ENCODE measurements at regions not wholly inside any gene's neighbourhood (a gene's known extent, or its start where the extent isn't known, plus 50 kb on each side); places are given as distances from the start of the nearest gene placed in this dataset.

- Histone ChIP-seq H3K27ac (peak overlapping the region in 5 of 10 donors; percentile 9 to 58 (median 43)), H3K27me3 (no peaks in the 10 kb centered on the region), H3K36me3 (no peaks in the 10 kb centered on the region), H3K4me3 (no peak overlapping the region), H3K9me3 (no peaks in the 10 kb centered on the region), H3K4me1 (peaks cover 0 to 47% (median 17%) of the 10 kb centered on the region in 9 donors)
- DNase-seq (peak in 1 of 2 donors; percentile 57), ATAC-seq (peak; percentile 35 to 76 (median 66))
- WGBS, 2 donors = 43 to 48% methylated on average over 3 to 4 of the region's 4 CpGs
- TF ChIP-seq CTCF (IDR thresholded peaks at IDR 0.05) = no peak
- intact Hi-C loops (cut with DNase I) = loop anchor here in 3 of 10 donors (2.0 to 10.0 kb wide), 4 partner anchors 56 to 106 kb away; no protein-coding TSS in a partner anchor
These were observed 109.6 kb downstream of the EFNB1 start for GRCh38 chrX:68938244-68939004.

- ATAC-seq = no peak
- 97 to 98% methylated on average over 2 of the region's 2 CpGs for WGBS, 2 donors
These were observed 108.8 kb downstream of the EFNB1 start for GRCh38 chrX:68937581-68937980.

GRCh38 chrX:68936608-68937007 is 107.8 kb downstream of the EFNB1 start:
- H3K4me3 ChIP-seq = no peak overlapping the region
- peak in 3 of 8 donors; percentile 32 to 53 (median 39) for ATAC-seq
- H3K36me3 ChIP-seq = no peaks in the 10 kb centered on the region
- TF ChIP-seq CTCF (IDR thresholded peaks at IDR 0.05) = no peak
- intact Hi-C loops (cut with DNase I) = loop anchor here in 3 of 10 donors (5.0 to 10.0 kb wide), 3 partner anchors 58 to 104 kb away; no protein-coding TSS in a partner anchor
- H3K9me3 ChIP-seq = no peaks in the 10 kb centered on the region
- peak overlapping the region in 4 of 10 donors; percentile 26 to 49 (median 42) for H3K27ac ChIP-seq
- H3K4me1 ChIP-seq = peaks cover 0 to 57% (median 22%) of the 10 kb centered on the region in 9 donors
- no peak for DNase-seq
- no peaks in the 10 kb centered on the region for H3K27me3 ChIP-seq

More at GRCh38 chrX:68937581-68937980, 108.8 kb downstream of the EFNB1 start:
- H3K9me3 ChIP-seq = no peaks in the 10 kb centered on the region
- H3K27ac ChIP-seq = no peak overlapping the region
- no peaks in the 10 kb centered on the region for H3K27me3 ChIP-seq
- intact Hi-C loops (cut with DNase I) = loop anchor here in 3 of 10 donors (5.0 to 10.0 kb wide), 3 partner anchors 57 to 105 kb away; no protein-coding TSS in a partner anchor
- H3K4me3 ChIP-seq = no peak overlapping the region
- no peak for TF ChIP-seq CTCF (IDR thresholded peaks at IDR 0.05)
- peaks cover 0 to 53% (median 22%) of the 10 kb centered on the region in 9 donors for H3K4me1 ChIP-seq
- no peaks in the 10 kb centered on the region for H3K36me3 ChIP-seq
- DNase-seq = no peak

- no peak for TF ChIP-seq CTCF (IDR thresholded peaks at IDR 0.05)
- ATAC-seq (no peak), DNase-seq (no peak)
- Histone ChIP-seq H3K27ac (peak overlapping the region in 4 of 10 donors; percentile 16 to 48 (median 31)), H3K9me3 (no peaks in the 10 kb centered on the region), H3K4me3 (no peak overlapping the region), H3K27me3 (no peaks in the 10 kb centered on the region), H3K4me1 (peaks cover 0 to 62% (median 22%) of the 10 kb centered on the region in 9 donors), H3K36me3 (no peaks in the 10 kb centered on the region)
- intact Hi-C loops (cut with DNase I) = loop anchor here in 3 of 10 donors (5.0 to 10.0 kb wide), 3 partner anchors 59 to 104 kb away; no protein-coding TSS in a partner anchor
- WGBS, 2 donors = 69 to 76% methylated on average over 4 of the region's 4 CpGs
These were observed 107.3 kb downstream of the EFNB1 start for GRCh38 chrX:68936126-68936525.

All from heart right ventricle (tissue), 16 donors.